GM12891 (cell line): ENCODE measurements at regions not wholly inside any gene's neighbourhood (a gene's known extent, or its start where the extent isn't known, plus 50 kb on each side); places are given as distances from the start of the nearest gene placed in this dataset.

Source experiments
- POLR2A ChIP-seq: IDR thresholded peaks from 2 replicates; pipeline ENCODE4 v1.6.1; 2011; ENCODE audit warnings: low read depth, low read length, control low read depth
- POLR2AphosphoS5 ChIP-seq: IDR thresholded peaks from 2 replicates; pipeline ENCODE4 v1.6.1; 2011; ENCODE audit warnings: low read depth, low read length, control low read depth
- TAF1 ChIP-seq: IDR thresholded peaks from 2 replicates; pipeline ENCODE4 v1.6.1; 2011; ENCODE audit warnings: low read depth, low read length, control low read depth

- TF ChIP-seq POLR2AphosphoS5: no peak
- TF ChIP-seq POLR2A: no peak
- no peak for TF ChIP-seq TAF1
These were observed 498.4 kb downstream of the BCOR start for GRCh38 chrX:39599339-39599738.
